Vagina (tissue), 2 donors: ENCODE measurements at regions not wholly inside any gene's neighbourhood (a gene's known extent, or its start where the extent isn't known, plus 50 kb on each side); places are given as distances from the start of the nearest gene placed in this dataset.

ENCODE experiments used
- DNase-seq, 2 donors: peaks; one replicate each; pipeline ENCODE4 v3.0.0-alpha.2; 2017; ENCODE audit errors: extremely low spot score in 2 of 2
- H3K27ac ChIP-seq: fragments of 200-600 bp; sonication (generic); one replicate; pipeline ENCODE4 v1.5.1; 2019
- H3K27me3 ChIP-seq: fragments of 200-600 bp; sonication (generic); one replicate; pipeline ENCODE4 v1.5.1; 2019
- H3K36me3 ChIP-seq, 2 donors: fragments of 200-600 bp; sonication (generic); one replicate each; pipeline ENCODE4 v1.5.1; 2017 to 2019
- H3K4me1 ChIP-seq: fragments of 200-600 bp; sonication (generic); one replicate; pipeline ENCODE4 v1.5.1; 2019
- H3K4me3 ChIP-seq, 2 donors: fragments of 200-600 bp; sonication (generic); 1 replicate in 1 of 2; 2 replicates in 1 of 2; pipeline ENCODE4 v1.5.1; 2016 to 2019
- H3K9me3 ChIP-seq: fragments of 200-600 bp; sonication (generic); one replicate; pipeline ENCODE4 v1.5.1; 2019
- CTCF ChIP-seq, 3 experiments: fragments of 450-650 bp in 2 of 3; fragments of 200-600 bp in 1 of 3; sonication (generic) in 1 of 3; IDR thresholded peaks; one replicate each; pipeline ENCODE4 v1.5.1; 2017 to 2019; ENCODE audit warnings: antibody characterized with exemption in 3 of 3, mild to moderate bottlenecking in 2 of 3, moderate library complexity in 2 of 3
- POLR2A ChIP-seq, 2 donors: fragments of 450-650 bp; IDR thresholded peaks; one replicate each; pipeline ENCODE4 v1.6.1; 2017; ENCODE audit warnings: antibody characterized with exemption in 2 of 2, mild to moderate bottlenecking in 2 of 2, moderate library complexity in 2 of 2
- POLR2AphosphoS5 ChIP-seq, 2 donors: sonication (generic); formaldehyde crosslinking; IDR thresholded peaks; one replicate each; pipeline ENCODE4 v1.9.0; 2017; ENCODE audit warnings: antibody characterized with exemption in 2 of 2, mild to moderate bottlenecking in 2 of 2, low read depth in 1 of 2; ENCODE audit not compliant: insufficient read depth in 1 of 2
- intact Hi-C: fragments of 100-400 bp; cut with DNase I; formaldehyde crosslinking; loops from one replicate; pipeline ENCODE4 v1.15.1; 2023

DNA sequence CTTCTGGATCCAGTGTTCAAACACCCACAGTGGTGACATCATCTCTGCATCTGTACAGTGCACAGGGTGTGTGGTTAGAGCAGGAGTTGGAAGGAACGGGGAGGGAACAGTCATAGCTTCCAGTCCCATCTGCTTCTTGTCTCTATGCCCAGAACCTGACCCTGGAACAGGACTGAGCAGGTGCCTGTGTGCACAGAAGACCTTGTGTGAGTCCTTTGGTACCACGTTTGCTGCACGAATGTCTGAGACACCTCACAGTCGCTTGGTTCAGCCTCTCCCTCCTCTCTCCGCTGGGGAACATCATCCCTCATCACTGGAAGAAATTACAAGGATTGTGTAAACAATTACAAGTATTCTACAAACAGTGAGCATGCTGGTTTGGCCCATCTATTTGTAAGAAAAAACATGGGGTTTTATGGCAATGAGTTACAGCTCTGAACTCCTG is 243.0 kb upstream of the KLF6 start:
- intact Hi-C loops, result no loop called here
- H3K36me3 ChIP-seq, result no peaks in the 10 kb centered on the region
- DNase-seq, result peak in 1 of 2 donors; percentile 84
- no peaks in the 10 kb centered on the region for H3K27me3 ChIP-seq
- H3K9me3 ChIP-seq, result no peaks in the 10 kb centered on the region
- no peaks in the 10 kb centered on the region for H3K4me1 ChIP-seq
- no peak overlapping the region for H3K27ac ChIP-seq
- TF ChIP-seq CTCF (IDR thresholded peaks at IDR 0.05) (peak in 1 of 3 experiments; percentile 3), POLR2AphosphoS5 (IDR thresholded peaks at IDR 0.05; ENCODE audit: insufficient read depth in 1 of 2, low read depth in 1 of 2) (no peak), POLR2A (IDR thresholded peaks at IDR 0.05) (no peak)
- H3K4me3 ChIP-seq, result no peak overlapping the region

- H3K36me3 ChIP-seq, result no peaks in the 10 kb centered on the region
- TF ChIP-seq CTCF (IDR thresholded peaks at IDR 0.05), result no peak
- TF ChIP-seq POLR2A (IDR thresholded peaks at IDR 0.05), result no peak
- no peak for TF ChIP-seq POLR2AphosphoS5 (IDR thresholded peaks at IDR 0.05; ENCODE audit: insufficient read depth in 1 of 2, low read depth in 1 of 2)
- no peak overlapping the region for H3K27ac ChIP-seq
- intact Hi-C loops, result no loop called here
- no peaks in the 10 kb centered on the region for H3K4me1 ChIP-seq
- no peaks in the 10 kb centered on the region for H3K9me3 ChIP-seq
- H3K4me3 ChIP-seq, result no peak overlapping the region
- peak in 1 of 2 donors; percentile 11 for DNase-seq
- no peaks in the 10 kb centered on the region for H3K27me3 ChIP-seq
These were observed 240.3 kb upstream of the KLF6 start for GRCh38 chr10:4025339-4025738.

DNA sequence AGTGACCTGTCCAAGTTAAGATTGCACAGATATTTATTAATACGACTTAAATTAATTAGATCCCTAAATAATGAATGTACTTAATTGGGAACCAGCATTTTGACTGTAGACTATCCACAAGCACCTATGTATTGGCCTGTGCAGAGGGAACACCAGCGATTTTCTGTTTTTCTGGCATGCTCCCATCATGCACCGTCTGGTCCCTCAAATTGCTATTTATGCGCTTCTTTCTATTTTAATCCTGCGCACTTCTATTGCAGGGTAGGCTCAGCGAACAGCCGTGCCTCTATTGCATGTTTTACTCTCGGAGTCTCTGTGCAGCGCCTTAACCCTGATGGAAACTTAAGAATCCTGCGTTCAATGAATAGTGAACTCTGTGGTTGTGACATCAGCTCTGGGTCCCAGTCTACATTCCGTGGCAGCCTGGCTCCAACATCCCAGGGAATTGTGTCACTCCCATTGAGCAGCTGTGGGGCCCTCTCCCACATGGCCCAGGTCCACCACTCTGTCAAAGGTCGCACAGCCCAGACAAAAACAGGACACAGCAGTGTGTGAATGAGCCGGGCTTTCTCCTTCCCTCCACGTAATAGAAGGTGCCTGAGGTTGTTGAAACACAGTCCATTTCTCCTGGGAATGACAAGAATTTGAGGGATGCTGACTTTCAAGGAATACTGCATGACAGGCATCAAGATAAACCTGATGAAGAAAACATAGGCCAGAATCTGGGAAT is 239.7 kb upstream of the KLF6 start:
- no peaks in the 10 kb centered on the region for H3K4me1 ChIP-seq
- no peak for TF ChIP-seq POLR2AphosphoS5 (IDR thresholded peaks at IDR 0.05; ENCODE audit: insufficient read depth in 1 of 2, low read depth in 1 of 2)
- no peak for TF ChIP-seq CTCF (IDR thresholded peaks at IDR 0.05)
- no peak for TF ChIP-seq POLR2A (IDR thresholded peaks at IDR 0.05)
- no peaks in the 10 kb centered on the region for H3K36me3 ChIP-seq
- no peak overlapping the region for H3K4me3 ChIP-seq
- no peaks in the 10 kb centered on the region for H3K9me3 ChIP-seq
- DNase-seq, result peak in 1 of 2 donors; percentile 62
- intact Hi-C loops, result no loop called here
- H3K27ac ChIP-seq, result no peak overlapping the region
- no peaks in the 10 kb centered on the region for H3K27me3 ChIP-seq

DNA sequence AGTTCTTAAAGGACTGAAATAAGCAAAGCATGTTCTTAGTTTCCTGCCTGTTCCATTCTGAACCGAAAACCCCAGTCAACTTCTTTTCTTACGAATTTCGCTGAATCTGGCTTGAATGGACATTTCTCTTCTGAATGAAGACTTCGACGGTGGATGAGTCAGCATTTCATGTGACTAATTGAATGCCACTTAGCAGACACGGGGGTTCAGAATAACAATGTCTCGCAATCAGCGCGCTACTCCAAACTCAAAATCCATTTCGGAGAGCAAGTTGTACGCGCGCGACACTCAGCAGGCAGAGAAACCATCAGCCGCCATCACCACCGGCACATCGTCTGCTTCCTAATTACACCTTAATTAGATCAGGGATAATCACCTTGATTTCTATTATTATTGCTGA is 239.0 kb upstream of the KLF6 start:
- TF ChIP-seq POLR2AphosphoS5 (IDR thresholded peaks at IDR 0.05; ENCODE audit: insufficient read depth in 1 of 2, low read depth in 1 of 2) (no peak), POLR2A (IDR thresholded peaks at IDR 0.05) (no peak), CTCF (IDR thresholded peaks at IDR 0.05) (no peak)
- no peak overlapping the region for H3K27ac ChIP-seq
- no peak overlapping the region for H3K4me3 ChIP-seq
- DNase-seq, result no peak
- H3K36me3 ChIP-seq, result no peaks in the 10 kb centered on the region
- no peaks in the 10 kb centered on the region for H3K9me3 ChIP-seq
- intact Hi-C loops, result no loop called here
- no peaks in the 10 kb centered on the region for H3K27me3 ChIP-seq
- H3K4me1 ChIP-seq, result no peaks in the 10 kb centered on the region

DNA sequence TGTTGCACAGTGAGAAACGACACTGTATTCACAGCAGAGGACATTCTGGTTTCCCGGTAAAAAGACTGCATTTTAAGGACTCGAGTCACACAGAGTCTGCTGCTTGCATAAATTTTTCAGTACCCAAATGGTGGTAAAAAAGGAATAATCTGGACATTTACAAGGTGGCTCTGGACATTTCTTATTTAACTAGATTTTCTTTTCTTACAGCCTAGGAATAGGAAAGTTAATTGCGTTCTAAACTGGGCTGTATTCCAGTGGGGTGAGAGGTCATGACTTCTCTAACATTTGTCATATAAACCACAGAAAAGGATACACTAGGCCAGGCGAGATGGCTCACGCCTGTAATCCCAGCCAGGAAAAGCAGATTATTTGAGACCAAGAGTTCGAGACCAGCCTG is 237.5 kb upstream of the KLF6 start:
- no peaks in the 10 kb centered on the region for H3K9me3 ChIP-seq
- H3K4me3 ChIP-seq, result no peak overlapping the region
- intact Hi-C loops, result no loop called here
- no peak overlapping the region for H3K27ac ChIP-seq
- H3K27me3 ChIP-seq, result no peaks in the 10 kb centered on the region
- H3K36me3 ChIP-seq, result no peaks in the 10 kb centered on the region
- no peaks in the 10 kb centered on the region for H3K4me1 ChIP-seq
- no peak for DNase-seq
- TF ChIP-seq CTCF (IDR thresholded peaks at IDR 0.05) (no peak), POLR2AphosphoS5 (IDR thresholded peaks at IDR 0.05; ENCODE audit: insufficient read depth in 1 of 2, low read depth in 1 of 2) (no peak), POLR2A (IDR thresholded peaks at IDR 0.05) (no peak)
